SIG-M5 treated with dmso at 0.1 percent for 504 hours (cell line): ENCODE measurements at regions not wholly inside any gene's neighbourhood (a gene's known extent, or its start where the extent isn't known, plus 50 kb on each side); places are given as distances from the start of the nearest gene placed in this dataset.

Source experiments
- DNase-seq: peaks from one replicate; lab custom pipeline; 2025; ENCODE audit not compliant: unreplicated experiment; lab: John Stamatoyannopoulos, UW

- no peak for DNase-seq
These were observed 152.6 kb downstream of the SLC16A9 start for GRCh38 chr10:59557052-59557451.

GRCh38 chr10:59553162-59553900 lies 156.3 kb downstream of the SLC16A9 start:
- no peak for DNase-seq

- no peak for DNase-seq
These were observed 159.6 kb downstream of the SLC16A9 start for GRCh38 chr10:59550061-59550460.

GRCh38 chr10:59538623-59539022 lies 171.0 kb downstream of the SLC16A9 start:
- DNase-seq = no peak

GRCh38 chr10:59537501-59537900 lies 172.1 kb downstream of the SLC16A9 start:
- DNase-seq = no peak

GRCh38 chr10:59536167-59537014 lies 173.3 kb downstream of the SLC16A9 start:
- no peak for DNase-seq

- DNase-seq = no peak
These were observed 162.0 kb upstream of the FAM13C start for GRCh38 chr10:59524348-59524747.

- no peak for DNase-seq
These were observed 161.5 kb upstream of the FAM13C start for GRCh38 chr10:59523851-59524250.

GRCh38 chr10:59517996-59518395 lies 155.6 kb upstream of the FAM13C start:
- no peak for DNase-seq

- no peak for DNase-seq
These were observed 155.1 kb upstream of the FAM13C start for GRCh38 chr10:59517341-59517899.

- DNase-seq = no peak
These were observed 151.2 kb upstream of the FAM13C start for GRCh38 chr10:59513558-59513957.

- no peak for DNase-seq
These were observed 150.6 kb upstream of the FAM13C start for GRCh38 chr10:59512951-59513350.

- DNase-seq = no peak
These were observed 146.6 kb upstream of the FAM13C start for GRCh38 chr10:59508956-59509355.

- DNase-seq = no peak
These were observed 145.9 kb upstream of the FAM13C start for GRCh38 chr10:59508296-59508695.

GRCh38 chr10:59505926-59506325 lies 143.6 kb upstream of the FAM13C start:
- DNase-seq = no peak

GRCh38 chr10:59499460-59499859 lies 137.1 kb upstream of the FAM13C start:
- no peak for DNase-seq

GRCh38 chr10:59493017-59493416 lies 130.7 kb upstream of the FAM13C start:
- no peak for DNase-seq

GRCh38 chr10:59479426-59479825 lies 117.1 kb upstream of the FAM13C start:
- no peak for DNase-seq

- DNase-seq = no peak
These were observed 108.2 kb upstream of the FAM13C start for GRCh38 chr10:59470570-59470969.

- DNase-seq = no peak
These were observed 102.7 kb upstream of the FAM13C start for GRCh38 chr10:59465088-59465487.

GRCh38 chr10:59464483-59464882 lies 102.1 kb upstream of the FAM13C start:
- no peak for DNase-seq

GRCh38 chr10:59463909-59464308 lies 101.6 kb upstream of the FAM13C start:
- no peak for DNase-seq
